Epidermal melanocyte (primary cell): ENCODE measurements at regions not wholly inside any gene's neighbourhood (a gene's known extent, or its start where the extent isn't known, plus 50 kb on each side); places are given as distances from the start of the nearest gene placed in this dataset.

Source experiments
- DNase-seq: peaks from one replicate; pipeline ENCODE4 v3.0.0; 2011; ENCODE audit warnings: low spot score; ENCODE audit not compliant: insufficient read length

DNA sequence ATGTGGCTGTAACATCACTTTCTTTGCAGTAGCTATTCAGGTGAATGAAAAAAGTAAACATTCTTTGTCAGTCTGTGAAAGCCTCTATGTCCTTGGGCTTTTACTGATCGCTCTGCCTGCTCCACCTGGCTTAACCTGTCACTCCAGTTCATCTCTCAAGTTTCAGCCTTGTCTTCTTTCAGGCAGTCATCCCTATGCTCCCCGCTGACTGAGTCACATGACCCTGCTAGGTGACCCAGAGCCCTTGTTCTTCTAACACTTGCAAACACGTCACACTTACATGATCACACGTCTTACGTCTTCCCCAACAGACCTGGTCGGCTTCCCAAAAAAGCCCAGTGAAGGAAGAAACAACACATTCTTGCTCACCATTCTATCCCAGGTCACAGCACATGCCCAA, 499.3 kb upstream of the TENM4 start:
- no peak for DNase-seq

DNA sequence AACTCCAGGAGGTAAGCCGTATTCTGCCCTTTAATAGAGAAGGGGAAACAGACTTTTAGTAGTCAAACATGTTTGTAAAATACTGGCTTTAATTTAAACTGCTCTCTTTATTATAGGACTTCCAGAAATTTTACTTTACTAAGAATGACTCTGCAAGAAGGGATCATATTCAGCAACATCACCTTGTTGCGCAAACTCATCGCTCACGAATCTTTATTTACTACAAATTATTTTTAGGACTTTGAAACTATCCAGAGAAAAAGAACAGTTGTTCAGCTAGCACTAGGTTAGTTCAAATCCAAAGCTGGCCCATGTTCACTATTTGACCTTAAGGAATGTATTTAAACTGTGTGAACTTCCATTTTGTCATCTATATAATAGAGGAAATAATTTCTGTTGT, 498.3 kb upstream of the TENM4 start:
- no peak for DNase-seq

DNA sequence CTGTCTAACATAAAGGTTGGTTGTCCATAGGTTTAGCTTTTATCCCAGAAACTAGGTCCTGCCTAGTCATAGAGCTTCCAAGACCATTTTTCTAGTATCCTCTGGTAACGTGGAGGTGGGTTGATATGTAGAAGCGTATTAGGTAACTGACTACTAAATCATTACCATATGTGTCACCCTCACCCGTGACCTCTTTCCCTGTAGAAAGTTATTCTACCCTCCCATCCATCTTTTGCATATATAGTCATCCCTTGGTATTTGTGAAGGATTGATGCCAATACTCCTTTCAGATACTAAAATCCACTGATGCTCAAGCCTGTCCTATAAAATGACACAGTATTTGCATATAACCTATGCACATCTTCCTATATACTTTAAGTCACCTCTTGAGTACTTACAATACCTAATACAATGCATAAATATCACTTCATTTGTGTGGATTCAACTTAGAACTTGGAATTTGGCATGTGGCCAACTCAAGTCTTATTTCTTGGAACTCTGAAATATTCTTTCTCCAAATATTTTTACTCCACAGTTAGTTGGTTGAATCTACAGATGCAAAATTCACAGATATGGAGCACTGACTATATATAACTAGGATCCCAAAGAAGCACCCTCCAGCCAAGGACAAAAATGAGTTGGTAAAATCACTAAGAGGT, 497.0 kb upstream of the TENM4 start:
- no peak for DNase-seq

DNA sequence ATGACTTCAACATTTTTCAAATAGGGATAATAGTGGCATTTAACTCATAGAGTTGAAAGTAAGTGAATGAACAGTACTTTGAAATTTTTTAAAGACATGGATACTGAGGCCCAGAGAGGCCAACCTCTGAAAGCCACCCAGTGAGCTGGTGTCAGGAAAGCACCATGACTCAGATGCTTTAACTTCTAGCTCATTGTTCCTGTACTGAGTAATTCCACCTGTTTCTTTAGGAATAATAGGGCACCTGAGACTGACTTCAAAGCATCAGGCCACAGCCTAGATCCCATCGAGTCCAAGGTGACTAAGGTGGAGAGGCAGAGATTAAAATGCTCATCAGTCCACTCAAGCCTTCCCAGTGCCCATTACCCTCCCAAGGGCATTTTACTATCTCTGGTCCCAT, 491.8 kb upstream of the TENM4 start:
- DNase-seq = no peak

DNA sequence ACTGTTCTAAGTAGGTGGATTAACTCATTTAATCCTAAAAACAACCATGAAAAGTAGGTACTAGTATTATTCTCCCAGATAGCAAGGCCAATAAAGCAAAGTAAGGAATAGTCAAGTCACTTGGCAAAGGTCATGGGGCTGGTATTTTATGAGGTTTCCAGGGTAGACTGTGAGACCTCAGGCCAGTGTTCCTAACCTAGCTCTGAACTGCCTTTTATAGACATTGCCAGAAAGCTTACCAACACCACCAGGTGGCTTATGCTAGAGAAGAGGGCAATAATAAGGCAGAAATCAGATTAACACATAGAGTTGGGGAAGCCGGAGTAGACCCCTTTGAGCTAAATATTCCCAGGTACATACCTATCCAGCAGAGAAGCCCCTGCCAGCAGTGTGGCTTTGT, 490.9 kb upstream of the TENM4 start:
- no peak for DNase-seq

DNA sequence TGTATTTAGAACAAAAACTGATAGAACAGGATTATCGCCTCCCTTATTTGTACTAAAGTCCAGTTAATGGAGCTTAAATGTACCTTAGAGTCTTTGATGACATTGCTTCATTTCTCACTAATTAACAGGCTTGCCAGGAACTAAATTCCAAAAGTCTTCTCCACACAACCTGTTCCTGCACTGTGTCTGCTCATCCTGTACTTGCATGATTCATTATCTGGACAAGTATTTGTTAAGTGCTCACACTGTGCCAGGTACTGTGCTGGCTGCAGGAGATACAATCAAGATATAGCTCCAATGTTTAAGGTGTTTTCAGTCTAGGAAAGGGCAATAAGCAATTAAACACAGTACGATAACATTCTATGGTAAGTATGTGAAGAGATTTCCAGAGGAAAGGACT, 485.9 kb upstream of the TENM4 start:
- no peak for DNase-seq

DNA sequence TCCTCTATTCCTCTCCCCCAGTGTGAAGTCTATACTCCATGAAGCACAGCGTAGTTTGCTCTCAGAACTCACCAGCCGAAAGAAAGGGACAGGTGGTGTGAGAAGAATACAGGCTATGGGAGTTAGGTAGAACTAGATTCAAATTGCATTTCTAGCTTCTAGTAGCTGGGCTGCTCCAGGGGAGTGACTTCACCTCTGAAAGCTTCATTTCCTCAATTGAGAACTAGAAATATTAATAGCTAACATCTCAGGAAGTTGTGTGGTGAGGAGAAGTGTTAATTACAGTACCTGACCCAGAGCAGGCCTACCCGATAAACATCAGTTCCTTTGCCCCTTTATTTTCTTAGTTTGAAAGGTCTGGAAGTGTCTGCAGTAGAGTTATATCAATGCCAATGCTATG, 484.7 kb upstream of the TENM4 start:
- no peak for DNase-seq

DNA sequence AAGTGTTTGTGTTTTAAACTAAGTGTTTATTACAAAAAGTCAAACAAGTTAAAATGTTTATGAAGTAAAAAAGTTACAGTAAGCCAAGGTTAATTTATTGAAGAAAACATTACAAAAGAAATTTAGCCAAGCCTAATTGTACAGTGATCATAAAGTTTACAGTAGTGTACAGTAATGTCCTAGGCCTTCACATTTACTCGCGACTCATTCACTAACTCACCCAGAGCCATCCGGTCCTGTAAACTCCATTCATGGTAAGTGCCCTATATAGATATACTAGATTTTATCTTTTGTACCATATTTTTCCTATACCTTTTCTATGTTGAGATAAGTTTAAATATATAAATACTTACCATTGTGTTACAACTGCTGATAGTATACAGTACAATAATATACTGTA, 481.8 kb upstream of the TENM4 start:
- DNase-seq = no peak

DNA sequence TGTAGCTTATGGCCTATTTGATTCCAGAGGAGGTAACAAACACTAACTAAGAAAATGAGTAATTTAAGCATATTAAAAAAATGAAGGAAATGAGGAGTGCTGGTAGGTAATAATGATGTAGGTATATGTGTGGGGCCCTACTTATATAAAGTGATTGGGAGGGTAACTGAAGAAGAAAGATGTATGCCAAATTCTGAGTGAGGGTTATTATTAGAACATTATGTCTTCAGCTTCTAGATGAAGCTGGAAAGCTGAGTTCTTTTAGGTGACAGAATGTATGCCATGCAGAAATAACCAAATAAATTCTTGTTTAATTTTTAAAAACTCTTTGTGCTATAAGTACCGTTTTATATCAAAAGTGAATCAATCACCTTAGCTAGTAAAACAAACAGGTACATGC, 479.6 kb upstream of the TENM4 start:
- DNase-seq = no peak

DNA sequence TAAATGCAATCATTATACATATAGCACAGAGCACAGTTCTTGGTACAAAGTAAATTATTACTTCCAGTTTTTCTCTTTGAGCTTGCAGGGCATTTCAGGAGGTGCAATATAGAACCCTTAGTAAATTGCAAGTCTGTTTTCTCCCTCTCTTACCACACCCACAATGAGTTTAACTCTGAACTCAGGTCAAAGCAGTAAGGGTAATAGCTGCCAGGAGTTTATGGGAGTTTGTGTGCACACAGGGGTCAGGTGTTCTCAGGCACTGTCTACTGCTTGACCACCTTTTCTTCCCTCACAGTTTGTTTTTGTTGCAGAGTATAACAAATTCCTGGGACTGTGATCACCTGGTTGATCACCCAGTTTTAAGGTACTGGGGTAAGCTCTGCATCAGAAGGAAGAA, 478.5 kb upstream of the TENM4 start:
- no peak for DNase-seq

DNA sequence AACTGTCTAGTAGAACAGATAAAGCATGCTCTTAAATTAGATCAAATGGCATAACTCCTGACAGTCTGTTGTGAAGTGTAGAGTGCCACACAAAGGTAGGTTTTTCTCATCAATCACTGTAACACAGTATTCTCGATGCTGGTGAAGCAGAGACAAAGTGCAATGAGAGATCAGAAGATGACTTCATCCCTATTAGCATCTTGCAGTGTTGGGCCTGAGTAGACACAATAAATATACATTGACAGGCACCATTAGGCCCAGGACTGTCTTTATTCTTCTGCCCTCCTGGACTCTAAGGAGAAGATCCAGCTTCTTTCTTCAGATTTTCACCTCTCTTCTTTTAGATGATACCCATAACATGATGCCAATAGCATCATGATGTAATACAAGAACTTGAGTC, 478.0 kb upstream of the TENM4 start:
- DNase-seq = no peak

DNA sequence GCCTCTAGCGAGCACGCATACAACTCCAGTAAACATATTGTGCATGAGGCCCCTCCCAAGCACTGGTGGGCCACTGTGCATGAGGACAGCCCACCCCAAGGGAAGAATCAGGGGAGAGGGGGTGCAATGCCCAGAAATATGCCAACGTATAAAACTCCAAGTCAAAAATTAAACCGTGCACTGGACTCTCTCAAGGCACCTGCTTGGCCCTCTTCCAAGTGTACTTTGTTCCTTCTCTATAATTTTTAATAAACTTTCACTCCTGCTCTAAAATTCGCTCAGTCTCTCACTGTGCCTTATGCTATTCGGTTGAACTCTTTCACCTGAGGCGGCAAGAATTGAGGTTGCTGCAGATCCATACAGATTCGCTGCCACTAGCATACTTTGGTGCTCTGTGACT, 465.3 kb upstream of the TENM4 start:
- DNase-seq = no peak

DNA sequence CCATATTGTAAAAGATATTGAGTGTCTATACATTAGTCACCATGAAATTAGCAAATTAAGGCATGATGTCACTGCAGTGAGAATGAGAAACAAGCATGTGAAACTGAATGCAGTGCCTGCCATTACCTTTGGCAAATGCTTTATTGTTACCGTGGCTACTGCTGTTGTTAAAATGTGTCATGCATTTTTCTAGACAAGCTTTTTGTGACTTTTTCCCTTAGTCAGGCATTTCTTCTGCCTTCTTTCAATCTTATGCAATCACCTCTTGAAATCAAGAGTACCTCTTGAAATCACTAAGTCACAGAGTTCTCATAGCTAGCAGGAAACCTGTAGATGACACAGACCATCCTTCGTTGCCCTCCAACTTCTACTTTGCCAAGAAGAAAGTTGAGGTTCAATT, 461.7 kb upstream of the TENM4 start:
- no peak for DNase-seq

DNA sequence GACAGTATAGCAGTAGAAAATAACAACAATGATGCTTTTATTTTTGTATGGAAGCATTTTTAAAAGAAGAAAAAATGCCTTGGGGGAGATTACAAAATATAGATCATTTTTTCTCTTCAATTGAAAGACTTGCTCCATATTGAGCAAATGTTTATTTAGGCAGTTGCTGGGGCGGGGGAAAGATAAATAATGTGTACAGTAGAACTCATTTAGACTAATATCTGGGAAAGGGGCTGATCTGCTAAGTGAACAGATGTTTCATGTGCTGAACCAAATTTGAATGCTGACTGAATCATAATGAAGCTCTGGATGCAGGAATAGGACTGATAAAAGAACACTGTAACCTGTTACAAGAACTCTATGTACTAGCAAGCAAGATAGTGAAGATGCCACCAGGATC, 457.1 kb upstream of the TENM4 start:
- no peak for DNase-seq

DNA sequence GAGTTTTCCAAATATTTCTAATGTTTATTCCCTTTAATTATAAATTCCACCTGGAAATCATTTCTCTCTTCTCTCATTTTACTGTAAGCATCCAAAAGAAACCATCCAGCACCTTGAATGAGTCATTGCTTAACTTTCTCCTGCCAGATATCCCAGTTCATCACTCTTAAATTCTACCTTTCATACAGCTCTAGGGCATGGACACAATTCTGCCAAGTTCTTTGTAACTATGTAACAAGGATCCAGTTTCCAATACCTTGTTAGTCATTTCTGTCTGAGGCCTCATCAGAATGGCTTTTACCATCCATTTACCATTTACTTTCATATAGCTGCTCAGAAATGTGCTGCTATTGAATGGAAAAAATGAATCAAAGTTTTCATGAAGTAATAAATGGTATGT, 455.4 kb upstream of the TENM4 start:
- no peak for DNase-seq

DNA sequence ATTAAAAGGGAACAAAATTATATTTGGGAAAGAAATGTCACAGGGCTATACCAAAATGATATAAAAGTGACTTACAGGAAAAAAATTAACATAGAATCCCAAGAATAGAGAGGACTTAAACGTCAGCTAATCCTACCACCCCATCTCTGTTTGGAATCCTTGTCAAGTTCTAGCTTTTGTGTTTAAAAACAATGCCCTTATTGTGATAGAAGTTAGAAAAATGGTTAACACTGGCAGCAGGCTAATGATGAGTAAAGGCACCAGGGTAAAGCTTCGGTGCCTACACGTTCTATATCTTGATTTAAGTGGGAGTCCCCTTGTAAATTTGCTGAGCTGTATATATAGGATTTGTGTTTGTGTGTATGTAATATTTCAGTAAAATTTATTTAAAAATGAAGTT, 453.3 kb upstream of the TENM4 start:
- no peak for DNase-seq

DNA sequence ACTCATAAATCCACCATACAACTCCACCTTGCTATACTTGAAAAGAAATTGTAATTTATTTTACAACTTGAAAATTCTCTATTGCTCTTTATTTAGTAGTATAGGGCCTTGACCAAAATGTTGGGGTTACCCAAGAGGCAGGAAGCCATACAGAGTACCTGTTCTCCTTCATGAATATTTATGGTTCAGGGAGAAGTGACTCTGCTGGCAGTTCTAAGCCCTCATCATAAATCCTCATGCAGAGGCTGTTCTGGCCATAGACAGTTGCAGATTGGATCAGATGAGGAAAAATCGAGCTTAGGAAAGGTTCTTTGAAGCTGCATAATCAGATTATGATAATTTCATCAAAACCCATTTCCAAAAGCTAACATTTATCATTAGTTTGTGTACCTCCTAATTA, 449.4 kb upstream of the TENM4 start:
- DNase-seq = no peak

DNA sequence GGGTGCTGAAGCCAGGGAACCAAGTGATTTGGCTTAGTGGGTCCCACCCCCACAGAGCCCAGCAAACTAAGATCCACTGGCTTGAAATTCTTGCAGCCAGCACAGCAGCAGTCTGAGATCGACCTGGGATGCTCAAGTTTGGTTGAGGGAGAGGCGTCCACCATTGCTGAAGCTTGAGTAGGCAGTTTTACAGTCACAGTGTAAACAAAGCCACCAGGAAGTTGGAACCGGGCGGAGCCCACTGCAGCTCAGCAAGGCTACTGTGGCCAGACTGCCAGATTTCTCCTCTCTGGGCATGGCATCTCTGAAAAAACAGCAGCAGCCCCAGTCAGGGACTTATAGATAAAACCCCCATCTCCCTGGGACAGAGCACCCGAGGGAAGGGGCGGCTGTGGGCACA, 424.1 kb upstream of the TENM4 start:
- no peak for DNase-seq

DNA sequence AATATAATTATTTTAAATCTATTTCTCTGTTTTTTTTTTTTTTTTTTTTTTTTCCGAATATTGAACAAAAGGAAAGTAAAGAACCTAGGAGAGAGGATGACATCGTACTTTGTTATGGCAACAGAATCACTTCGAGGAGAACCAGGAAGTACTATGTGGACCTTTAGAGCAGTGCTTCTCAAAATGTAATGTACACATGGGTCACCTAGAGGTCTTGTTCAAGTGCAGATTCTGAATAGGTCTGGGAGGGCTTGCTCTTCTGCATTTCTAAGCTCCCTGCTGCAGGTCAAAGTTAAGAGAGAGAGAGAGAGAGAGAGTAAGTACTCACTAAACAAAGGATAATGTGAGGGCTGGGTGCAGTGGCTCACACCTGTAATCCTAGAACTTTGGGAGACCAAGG, 419.5 kb upstream of the TENM4 start:
- no peak for DNase-seq

DNA sequence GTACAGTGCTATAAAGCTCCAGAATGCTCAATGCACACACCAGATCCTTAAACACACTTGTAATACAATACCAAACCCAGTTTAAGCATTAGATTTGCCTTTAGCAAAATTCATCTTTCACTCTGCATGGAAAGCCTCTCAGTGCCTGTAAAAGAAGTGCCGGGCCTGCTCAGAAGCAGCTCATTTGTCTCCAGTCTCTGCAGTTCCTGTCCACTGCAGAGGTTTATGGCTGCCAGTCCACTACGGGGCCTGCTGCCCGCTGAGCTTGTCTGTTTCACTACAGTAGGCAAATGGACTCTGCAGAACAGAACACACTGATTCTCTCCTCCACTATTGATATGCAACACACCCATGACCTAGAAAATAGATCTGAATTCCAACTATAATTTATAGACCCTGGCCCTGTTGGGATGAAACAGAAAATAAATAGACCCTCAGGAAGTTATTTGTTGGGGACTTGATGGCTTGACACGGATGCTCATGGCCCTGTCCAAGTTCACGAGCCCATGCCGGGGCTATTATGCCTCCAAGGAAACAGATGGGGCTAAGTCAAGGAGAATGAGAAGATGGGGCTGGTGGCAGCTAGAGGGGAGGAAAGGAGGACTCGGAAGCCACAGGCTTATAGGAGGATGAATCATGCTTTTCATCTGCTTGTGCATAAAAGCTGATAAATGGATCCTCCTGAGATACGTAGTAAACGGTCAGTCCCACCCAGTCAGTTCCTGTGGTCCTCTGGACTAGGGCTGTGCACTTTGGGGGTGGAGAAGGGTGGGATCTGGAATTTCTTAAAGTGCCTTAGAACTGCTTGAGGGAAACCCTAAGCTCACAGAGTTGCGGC, 416.8 kb upstream of the TENM4 start:
- DNase-seq = no peak

DNA sequence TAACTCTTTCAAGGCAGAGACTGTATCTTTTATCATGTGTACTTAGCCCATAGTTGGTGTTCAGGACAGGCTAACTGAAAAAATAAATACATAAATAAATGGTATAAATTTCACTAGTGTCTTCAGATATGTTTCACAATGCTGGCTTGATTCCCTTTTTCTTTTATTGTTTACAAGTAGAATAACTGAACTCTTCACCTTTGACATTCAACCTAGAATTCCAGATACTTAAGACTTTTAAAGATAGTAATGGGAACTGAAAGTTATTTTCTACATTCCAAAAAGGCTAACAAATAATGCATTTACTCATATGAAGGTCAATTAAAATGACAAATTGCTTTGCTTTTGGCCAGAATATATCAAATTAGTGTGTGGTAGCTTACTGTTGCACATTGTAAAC, 411.3 kb upstream of the TENM4 start:
- DNase-seq = no peak

DNA sequence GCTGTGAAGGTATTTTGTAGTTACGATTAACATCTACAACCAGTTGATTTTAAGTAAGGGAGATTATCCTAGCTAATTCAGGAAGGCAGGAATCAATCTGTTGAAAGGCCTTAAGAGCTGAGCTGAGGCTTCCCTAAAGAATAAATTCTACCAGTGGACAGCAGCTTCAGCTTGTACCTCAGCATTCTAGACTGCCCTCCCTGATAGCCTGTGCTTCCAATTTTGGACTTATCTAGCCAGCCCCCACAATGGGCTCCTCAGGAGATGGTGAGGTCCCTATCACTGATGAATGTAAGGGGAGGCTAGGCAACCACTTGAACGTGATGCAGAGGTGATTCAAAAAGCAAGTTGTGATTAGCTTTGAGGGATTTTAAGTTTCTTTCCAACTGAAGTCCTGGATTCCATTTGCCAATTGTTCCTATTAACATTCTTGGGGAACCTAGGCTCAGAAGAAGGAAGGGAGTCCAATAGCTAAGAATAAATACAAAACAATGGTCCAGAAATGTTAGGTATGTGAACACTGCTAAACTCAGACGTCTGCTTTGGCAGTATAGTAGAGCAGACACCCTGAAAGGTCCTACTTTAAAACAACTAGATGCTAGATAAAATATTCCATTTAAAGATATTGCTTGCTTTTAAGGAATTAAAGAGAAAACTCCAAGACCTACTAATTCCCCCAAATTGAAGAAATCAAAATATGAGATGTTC, 404.3 kb upstream of the TENM4 start:
- DNase-seq = no peak

DNA sequence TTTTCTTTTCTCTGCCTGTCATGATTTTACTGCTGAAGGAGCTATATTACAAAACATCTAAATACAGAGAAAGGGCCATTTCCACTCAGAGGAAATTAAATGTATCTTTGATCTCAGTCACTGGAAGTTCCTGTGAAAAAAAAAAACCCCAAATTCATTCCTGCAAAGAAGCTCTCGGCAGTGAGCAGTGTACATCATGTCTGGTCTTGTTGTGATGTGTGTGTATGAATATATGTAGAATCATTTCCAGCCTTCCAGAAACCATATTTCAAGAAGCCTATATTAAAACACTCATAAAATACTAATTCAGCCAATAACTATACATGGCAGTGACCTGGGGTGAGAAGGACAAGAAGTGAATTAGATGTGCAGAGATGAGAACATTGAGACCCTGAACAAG, 393.2 kb upstream of the TENM4 start:
- no peak for DNase-seq
